ENCODE measurements at regions not wholly inside any gene's neighbourhood (a gene's known extent, or its start where the extent isn't known, plus 50 kb on each side); places are given as distances from the start of the nearest gene placed in this dataset.

- TF ChIP-seq CTCF (IDR thresholded peaks at IDR 0.05), result no peak
- no peak for TF ChIP-seq EZH2 (IDR thresholded peaks at IDR 0.05; ENCODE audit: borderline replicate concordance, insufficient read depth, low read depth, low read length, poor library complexity, severe bottlenecking)
These were observed 225.1 kb downstream of the CMPK2 start for GRCh38 chr2:6640621-6641015.

Data from B cell (primary cell).